Spleen (tissue), 11 donors: ENCODE measurements at regions not wholly inside any gene's neighbourhood (a gene's known extent, or its start where the extent isn't known, plus 50 kb on each side); places are given as distances from the start of the nearest gene placed in this dataset.

ENCODE experiments used
- DNase-seq: peaks from one replicate; pipeline ENCODE4 v3.0.0-alpha.2; 2020
- H3K27ac ChIP-seq, 8 donors: fragments of 200-600 bp; sonication (generic) in 7 of 8; 1 replicate in 4 of 8; 2 replicates in 4 of 8; pipeline versions ENCODE4 v1.5.0 to v1.8.0; 2016 to 2021; ENCODE audit warnings: inconsistent platforms in 4 of 8, mild to moderate bottlenecking in 4 of 8, moderate library complexity in 1 of 8
- H3K27me3 ChIP-seq, 7 donors: fragments of 200-600 bp; sonication (generic) in 6 of 7; replicated peaks in 1 of 7; 1 replicate in 4 of 7; 2 replicates in 3 of 7; pipeline versions ENCODE4 v1.5.0 to v1.8.0; 2016 to 2021; ENCODE audit warnings: inconsistent platforms in 3 of 7, mild to moderate bottlenecking in 1 of 7
- H3K36me3 ChIP-seq, 6 donors: fragments of 200-600 bp; sonication (generic) in 5 of 6; 1 replicate in 4 of 6; 2 replicates in 2 of 6; pipeline versions ENCODE4 v1.5.0 to v1.8.0; 2016 to 2021; ENCODE audit warnings: inconsistent platforms in 2 of 6
- H3K4me1 ChIP-seq, 6 donors: fragments of 200-600 bp; sonication (generic) in 5 of 6; 1 replicate in 3 of 6; 2 replicates in 3 of 6; pipeline versions ENCODE4 v1.5.0 to v1.8.0; 2016 to 2021; ENCODE audit warnings: inconsistent platforms in 3 of 6
- H3K4me3 ChIP-seq, 8 donors: fragments of 200-600 bp; sonication (generic) in 7 of 8; 1 replicate in 4 of 8; 2 replicates in 4 of 8; pipeline versions ENCODE4 v1.5.0 to v1.8.0; 2016 to 2021; ENCODE audit warnings: inconsistent platforms in 4 of 8, mild to moderate bottlenecking in 4 of 8, moderate library complexity in 2 of 8
- H3K9me3 ChIP-seq, 8 donors: fragments of 200-600 bp; sonication (generic) in 7 of 8; 1 replicate in 4 of 8; 2 replicates in 4 of 8; pipeline versions ENCODE4 v1.5.0 to v1.8.0; 2016 to 2021; ENCODE audit warnings: inconsistent platforms in 4 of 8
- POLR2A ChIP-seq, 3 donors: fragments of 450-650 bp; IDR thresholded peaks; one replicate each; pipeline ENCODE4 v1.5.1; 2017; ENCODE audit warnings: antibody characterized with exemption in 3 of 3, mild to moderate bottlenecking in 1 of 3
- POLR2AphosphoS5 ChIP-seq, 3 donors: sonication (generic); formaldehyde crosslinking; IDR thresholded peaks; one replicate each; pipeline ENCODE4 v1.5.1; 2017; ENCODE audit warnings: antibody characterized with exemption in 3 of 3
- WGBS, 5 donors: extraction: QIAGEN DNeasy Blood & Tissue Kit in 3 of 5; methylation state at CpG; one replicate each; pipeline versions ENCODE4 v1.1.5 to v1.1.7; 2013 to 2018; 5-methylcytosine and 5-hydroxymethylcytosine counted together
- intact Hi-C: fragments of 100-400 bp; cut with DNase I; formaldehyde crosslinking; loops from one replicate; pipeline ENCODE4 v1.15.0; 2023; ENCODE audit warnings: low total_unique reads
- TF ChIP-seq, protein P1 (sequence below), 11 experiments: fragments of 200-600 bp in 7 of 11; fragments of 450-650 bp in 4 of 11; sonication (generic) in 4 of 11; IDR thresholded peaks in 8 of 11; conservative IDR thresholded peaks in 3 of 11; 1 replicate in 7 of 11; 2 replicates in 4 of 11; pipeline versions ENCODE4 v1.4.0 to v1.8.0; 2016 to 2021; ENCODE audit warnings: antibody characterized with exemption in 11 of 11, inconsistent platforms in 4 of 11, mild to moderate bottlenecking in 1 of 11
- donor health status: healthy with polysubstance abuse.
- donor health status: DM: no; HTN: no; CAD: no; lungs with moderate emphysema.
- donor health status: DM: no; HTN: no; CAD: no.
- donor health status: Bipolar disorder and iron deficiency.
- donor health status: healthy.
- donor health status: DM: no; HTN: no; CAD: no.
- donor health status: DM: yes; HTN: yes; CAD: no.

DNA sequence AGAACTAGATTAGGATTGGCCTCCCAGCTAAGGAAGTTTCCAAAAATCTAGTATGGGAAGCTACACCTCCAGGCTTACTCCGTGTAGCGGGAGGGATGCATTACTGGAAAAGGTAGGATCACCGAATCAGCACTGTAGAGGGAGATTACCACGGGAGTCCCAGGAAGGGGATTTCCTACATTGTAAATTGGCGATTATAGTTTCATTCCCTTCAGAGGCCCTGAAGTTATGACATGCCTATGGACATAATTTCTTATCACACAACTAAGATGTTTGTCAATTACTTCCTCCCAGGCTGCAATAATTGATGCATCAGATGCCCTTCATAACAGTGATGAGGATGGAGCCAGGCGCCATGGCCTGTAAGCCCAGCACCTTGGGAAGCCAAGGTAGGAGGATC lies 71.2 kb upstream of the NR4A3 start:
- TF ChIP-seq POLR2AphosphoS5 (IDR thresholded peaks at IDR 0.05) = no peak
- TF ChIP-seq, protein P1, sequence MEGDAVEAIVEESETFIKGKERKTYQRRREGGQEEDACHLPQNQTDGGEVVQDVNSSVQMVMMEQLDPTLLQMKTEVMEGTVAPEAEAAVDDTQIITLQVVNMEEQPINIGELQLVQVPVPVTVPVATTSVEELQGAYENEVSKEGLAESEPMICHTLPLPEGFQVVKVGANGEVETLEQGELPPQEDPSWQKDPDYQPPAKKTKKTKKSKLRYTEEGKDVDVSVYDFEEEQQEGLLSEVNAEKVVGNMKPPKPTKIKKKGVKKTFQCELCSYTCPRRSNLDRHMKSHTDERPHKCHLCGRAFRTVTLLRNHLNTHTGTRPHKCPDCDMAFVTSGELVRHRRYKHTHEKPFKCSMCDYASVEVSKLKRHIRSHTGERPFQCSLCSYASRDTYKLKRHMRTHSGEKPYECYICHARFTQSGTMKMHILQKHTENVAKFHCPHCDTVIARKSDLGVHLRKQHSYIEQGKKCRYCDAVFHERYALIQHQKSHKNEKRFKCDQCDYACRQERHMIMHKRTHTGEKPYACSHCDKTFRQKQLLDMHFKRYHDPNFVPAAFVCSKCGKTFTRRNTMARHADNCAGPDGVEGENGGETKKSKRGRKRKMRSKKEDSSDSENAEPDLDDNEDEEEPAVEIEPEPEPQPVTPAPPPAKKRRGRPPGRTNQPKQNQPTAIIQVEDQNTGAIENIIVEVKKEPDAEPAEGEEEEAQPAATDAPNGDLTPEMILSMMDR (IDR thresholded peaks at IDR 0.05 in 8 of 11, conservative IDR thresholded peaks at IDR 0.05 in 3 of 11) = no peak
- TF ChIP-seq POLR2A (IDR thresholded peaks at IDR 0.05) = no peak
- Histone ChIP-seq H3K4me3 (no peak overlapping the region), H3K9me3 (no peaks in the 10 kb centered on the region), H3K4me1 (peaks cover 0 to 15% (median 0%) of the 10 kb centered on the region in 6 donors), H3K36me3 (no peaks in the 10 kb centered on the region), H3K27ac (no peak overlapping the region), H3K27me3 (no peaks in the 10 kb centered on the region)
- intact Hi-C loops = no loop called here
- no peak for DNase-seq
- WGBS, 5 donors = 82 to 93% (median 91%) methylated on average over 6 of the region's 6 CpGs

DNA sequence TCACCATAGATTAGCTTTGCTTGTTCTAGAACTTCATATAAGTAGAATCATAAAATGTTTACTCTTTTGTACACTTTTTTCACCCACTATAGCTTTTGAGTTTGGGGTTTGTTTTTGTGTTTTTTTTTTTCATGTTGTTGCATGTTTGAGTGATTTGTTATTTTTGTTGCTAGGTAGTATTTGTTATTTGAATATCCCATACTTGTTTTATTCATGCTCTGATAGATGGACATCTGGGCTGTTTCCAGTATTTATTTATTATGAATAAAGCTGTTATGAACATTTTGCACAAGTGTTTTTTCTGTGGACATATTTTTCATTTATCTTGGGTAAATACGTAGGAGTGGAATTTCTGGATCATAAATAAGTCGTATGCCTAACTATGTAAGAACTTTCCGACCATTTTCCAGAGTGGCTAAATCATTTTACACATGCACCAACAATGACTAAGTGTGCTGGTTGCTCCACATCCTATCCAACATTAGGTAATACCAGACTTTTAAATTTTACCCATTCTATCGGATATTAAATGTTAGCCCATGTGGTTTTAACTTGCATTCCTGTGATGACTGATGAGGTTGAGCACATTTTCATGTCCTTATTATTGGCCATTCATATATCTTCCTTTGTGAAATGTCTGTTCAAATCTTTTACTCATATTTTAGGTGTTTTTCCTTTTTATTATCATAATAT lies 69.1 kb upstream of the NR4A3 start:
- no peaks in the 10 kb centered on the region for H3K27me3 ChIP-seq
- DNase-seq = no peak
- H3K9me3 ChIP-seq = no peaks in the 10 kb centered on the region
- TF ChIP-seq POLR2A (IDR thresholded peaks at IDR 0.05) = no peak
- TF ChIP-seq, protein P1 (IDR thresholded peaks at IDR 0.05 in 8 of 11, conservative IDR thresholded peaks at IDR 0.05 in 3 of 11) = no peak
- no peak for TF ChIP-seq POLR2AphosphoS5 (IDR thresholded peaks at IDR 0.05)
- peaks cover 0 to 7% (median 0%) of the 10 kb centered on the region in 6 donors for H3K4me1 ChIP-seq
- H3K27ac ChIP-seq = no peak overlapping the region
- no peaks in the 10 kb centered on the region for H3K36me3 ChIP-seq
- 84 to 90% (median 86%) methylated on average over 4 of the region's 4 CpGs for WGBS, 5 donors
- intact Hi-C loops = no loop called here
- H3K4me3 ChIP-seq = no peak overlapping the region

DNA sequence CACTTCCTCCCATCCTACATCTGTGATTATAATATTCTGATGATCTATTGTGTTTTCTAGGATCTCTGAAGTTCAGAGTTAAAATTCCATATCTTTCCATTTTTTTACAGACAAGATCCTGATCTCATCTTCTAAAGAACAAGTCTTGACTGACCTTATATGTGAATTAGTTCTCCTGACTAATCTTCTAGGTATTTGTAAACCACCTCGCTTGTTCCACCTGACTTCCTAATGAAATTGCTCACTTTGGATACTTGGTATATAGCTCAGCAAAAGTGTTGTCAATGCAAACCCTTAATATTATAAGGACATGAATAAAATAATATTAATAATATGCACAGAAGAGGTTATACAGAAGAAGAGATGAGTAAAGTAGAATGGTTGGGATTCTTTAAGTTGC lies 68.2 kb upstream of the NR4A3 start:
- Histone ChIP-seq H3K9me3 (no peaks in the 10 kb centered on the region), H3K4me1 (peaks cover 0 to 4% (median 0%) of the 10 kb centered on the region in 6 donors), H3K36me3 (no peaks in the 10 kb centered on the region), H3K4me3 (no peak overlapping the region), H3K27ac (no peak overlapping the region), H3K27me3 (no peaks in the 10 kb centered on the region)
- 76 to 95% (median 90%) methylated on average over 1 of the region's 1 CpG for WGBS, 5 donors
- no peak for TF ChIP-seq POLR2AphosphoS5 (IDR thresholded peaks at IDR 0.05)
- TF ChIP-seq POLR2A (IDR thresholded peaks at IDR 0.05) = no peak
- TF ChIP-seq, protein P1 (IDR thresholded peaks at IDR 0.05 in 8 of 11, conservative IDR thresholded peaks at IDR 0.05 in 3 of 11) = no peak
- DNase-seq = no peak
- intact Hi-C loops = no loop called here

DNA sequence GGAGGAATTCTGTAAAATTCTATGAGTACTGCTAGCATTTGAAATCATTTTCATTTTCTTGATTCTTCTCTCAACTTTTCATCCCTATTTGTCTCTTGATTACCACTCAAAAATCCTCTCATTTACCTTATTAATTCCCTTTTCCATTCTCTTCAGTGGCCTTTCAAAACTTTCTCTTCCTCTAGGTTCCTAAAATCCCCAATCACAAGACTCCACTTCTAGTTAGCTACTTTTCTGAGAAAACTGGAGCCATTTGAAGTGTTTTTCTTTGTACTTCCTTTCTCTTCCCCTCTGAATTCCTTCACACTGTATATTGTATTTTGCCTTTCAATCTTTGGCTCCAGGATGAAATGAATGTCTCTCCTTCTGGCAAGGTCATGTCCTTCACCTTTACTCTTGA lies 61.3 kb upstream of the NR4A3 start:
- no peak overlapping the region for H3K4me3 ChIP-seq
- peaks cover 0 to 13% (median 5%) of the 10 kb centered on the region in 6 donors for H3K4me1 ChIP-seq
- H3K27me3 ChIP-seq = no peaks in the 10 kb centered on the region
- TF ChIP-seq, protein P1 (IDR thresholded peaks at IDR 0.05 in 8 of 11, conservative IDR thresholded peaks at IDR 0.05 in 3 of 11) = no peak
- no peak for TF ChIP-seq POLR2A (IDR thresholded peaks at IDR 0.05)
- intact Hi-C loops = no loop called here
- H3K27ac ChIP-seq = no peak overlapping the region
- DNase-seq = no peak
- no peaks in the 10 kb centered on the region for H3K9me3 ChIP-seq
- no peaks in the 10 kb centered on the region for H3K36me3 ChIP-seq
